ENCODE measurements at regions not wholly inside any gene's neighbourhood (a gene's known extent, or its start where the extent isn't known, plus 50 kb on each side); places are given as distances from the start of the nearest gene placed in this dataset.
A peak's percentile ranks its signal among the peaks of the same experiment; 100 is the strongest.
"Not testable (repeated sequence)": the region's sequence is repeated elsewhere in the genome, so short reads cannot be mapped to it uniquely, and the experiment has no call there.

DNA sequence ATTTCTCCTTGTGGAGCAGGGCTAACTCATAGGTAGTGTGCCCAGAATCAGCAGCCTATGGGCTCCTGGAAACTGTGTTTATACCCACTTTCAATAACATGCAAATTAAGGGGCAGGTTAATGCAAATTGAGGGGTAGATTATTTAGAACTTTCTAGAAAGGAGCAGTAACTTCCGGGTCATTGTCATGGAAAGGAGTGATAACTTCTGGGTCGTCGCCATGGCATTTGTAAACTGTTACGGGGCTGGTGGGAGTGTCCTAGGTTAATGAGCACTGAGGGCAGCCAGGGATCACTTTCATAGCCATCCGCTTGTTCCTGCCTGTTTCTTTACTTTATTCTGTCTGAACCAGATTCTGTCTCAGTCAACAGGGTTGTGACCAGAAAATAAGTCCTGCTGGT lies 143.3 kb upstream of the RFLNA start:
- Mint-ChIP-seq H3K27me3 (peaks cover 3% of the 10 kb centered on the region), H3K9me3 (ENCODE audit: low read depth) (no peaks in the 10 kb centered on the region), H3K4me1 (no peaks in the 10 kb centered on the region), H3K36me3 (ENCODE audit: low read depth) (no peaks in the 10 kb centered on the region), H3K27ac (no peak overlapping the region), H3K4me3 (no peak overlapping the region)
- POLR2A ChIA-PET: no interaction called here
- CTCF ChIA-PET: no interaction called here
- intact Hi-C loops (cut with DNase I, micrococcal nuclease): no loop called here
- no peak for DNase-seq
- no peak for ATAC-seq

DNA sequence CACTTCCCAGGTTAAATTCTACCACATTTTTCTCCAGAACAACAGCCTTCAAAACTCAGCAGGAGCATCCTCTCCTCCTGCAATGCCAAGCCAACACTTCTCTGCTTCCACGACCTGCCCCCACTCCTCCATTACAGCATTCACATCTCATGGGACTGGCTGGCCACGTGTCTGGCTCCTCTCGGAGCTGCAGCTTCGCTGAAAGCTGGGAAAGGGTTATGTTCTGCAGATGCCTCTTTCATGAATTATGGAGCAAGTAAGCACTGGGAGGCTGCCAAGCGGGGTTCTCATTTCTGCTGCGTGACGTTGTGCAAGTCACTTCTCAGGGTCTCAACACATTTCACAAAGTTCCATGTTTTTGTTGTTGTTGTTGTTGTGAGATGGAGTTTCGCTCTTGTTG lies 142.2 kb upstream of the RFLNA start:
- H3K36me3 Mint-ChIP-seq (ENCODE audit: low read depth): no peaks in the 10 kb centered on the region
- H3K27me3 Mint-ChIP-seq: peaks cover 5% of the 10 kb centered on the region
- H3K9me3 Mint-ChIP-seq (ENCODE audit: low read depth): no peaks in the 10 kb centered on the region
- CTCF ChIA-PET: no interaction called here
- no peak overlapping the region for H3K27ac Mint-ChIP-seq
- intact Hi-C loops (cut with DNase I, micrococcal nuclease): no loop called here
- POLR2A ChIA-PET: no interaction called here
- no peaks in the 10 kb centered on the region for H3K4me1 Mint-ChIP-seq
- no peak overlapping the region for H3K4me3 Mint-ChIP-seq
- no peak for ATAC-seq
- no peak for DNase-seq

DNA sequence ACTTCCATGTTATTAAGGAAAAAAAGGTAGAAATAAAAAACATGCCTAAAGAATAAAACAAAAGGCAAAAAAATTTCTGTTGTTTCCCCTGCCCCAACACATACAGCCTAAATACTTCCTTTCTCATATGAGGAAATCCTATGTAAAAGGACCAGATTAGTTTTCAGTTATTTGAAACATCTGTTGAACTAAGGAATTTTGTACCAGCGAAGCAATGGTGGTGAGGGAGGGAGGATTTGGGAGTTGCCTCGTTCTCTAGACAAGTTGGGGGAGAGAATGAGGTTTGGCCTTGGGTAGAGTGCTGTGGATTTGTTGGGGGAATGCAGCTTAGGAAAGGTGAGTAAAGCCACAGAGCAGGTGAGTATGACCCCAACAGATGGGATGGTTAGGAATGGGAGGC lies 141.5 kb upstream of the RFLNA start:
- ATAC-seq: no peak
- Mint-ChIP-seq H3K4me3 (no peak overlapping the region), H3K36me3 (ENCODE audit: low read depth) (no peaks in the 10 kb centered on the region), H3K4me1 (no peaks in the 10 kb centered on the region), H3K27me3 (peaks cover 5% of the 10 kb centered on the region), H3K9me3 (ENCODE audit: low read depth) (no peaks in the 10 kb centered on the region), H3K27ac (no peak overlapping the region)
- intact Hi-C loops (cut with DNase I, micrococcal nuclease): no loop called here
- POLR2A ChIA-PET: no interaction called here
- CTCF ChIA-PET: no interaction called here
- no peak for DNase-seq

DNA sequence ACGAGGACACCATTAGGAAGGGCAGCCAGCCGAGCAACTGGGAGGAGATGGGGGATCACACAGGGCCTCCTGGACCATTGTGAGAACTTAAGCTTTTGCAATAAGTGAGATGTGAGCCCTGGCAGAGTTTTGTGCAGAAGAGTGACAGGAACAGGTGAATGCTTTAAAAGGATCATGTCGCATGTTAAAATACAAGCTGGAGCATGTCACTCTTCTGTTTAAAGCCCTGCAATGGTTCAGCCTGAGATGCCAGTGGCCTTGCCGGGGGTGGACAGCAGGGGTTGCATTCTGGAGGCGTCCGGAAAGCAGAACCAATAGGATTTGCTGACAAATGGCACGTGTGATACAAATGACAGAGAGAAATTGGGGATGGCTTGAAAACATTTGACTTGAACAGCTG lies 137.5 kb upstream of the RFLNA start:
- Mint-ChIP-seq H3K4me3 (no peak overlapping the region), H3K36me3 (ENCODE audit: low read depth) (no peaks in the 10 kb centered on the region), H3K9me3 (ENCODE audit: low read depth) (no peaks in the 10 kb centered on the region), H3K4me1 (no peaks in the 10 kb centered on the region), H3K27me3 (peaks cover 5% of the 10 kb centered on the region), H3K27ac (no peak overlapping the region)
- no peak for DNase-seq
- intact Hi-C loops (cut with DNase I, micrococcal nuclease): no loop called here
- ChIA-PET CTCF (no interaction called here), POLR2A (no interaction called here)
- no peak for ATAC-seq

DNA sequence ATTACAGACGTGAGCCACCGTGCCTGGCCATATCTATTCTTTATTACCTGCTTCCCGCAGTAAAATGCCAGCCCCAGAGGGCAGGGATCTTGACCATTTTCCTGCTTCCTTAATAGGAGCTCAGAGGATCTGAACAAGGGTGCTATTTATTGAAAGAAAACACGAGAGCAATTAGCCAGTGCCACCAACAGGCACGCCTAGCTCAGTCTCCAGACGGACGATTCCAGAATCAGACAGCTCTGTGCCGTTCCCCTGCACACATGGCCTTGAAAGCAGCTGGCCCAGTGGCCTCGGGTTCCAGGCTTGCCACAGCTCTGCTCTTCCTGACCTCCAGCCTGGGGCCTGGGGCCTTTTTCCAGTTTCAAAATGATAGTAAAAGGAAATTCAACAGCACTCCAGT lies 135.2 kb upstream of the RFLNA start:
- Mint-ChIP-seq H3K27me3 (peaks cover 2% of the 10 kb centered on the region), H3K36me3 (ENCODE audit: low read depth) (no peaks in the 10 kb centered on the region), H3K4me3 (no peak overlapping the region), H3K27ac (no peak overlapping the region), H3K9me3 (ENCODE audit: low read depth) (no peaks in the 10 kb centered on the region), H3K4me1 (no peaks in the 10 kb centered on the region)
- ATAC-seq (no peak), DNase-seq (no peak)
- POLR2A ChIA-PET: no interaction called here
- CTCF ChIA-PET: no interaction called here
- intact Hi-C loops (cut with DNase I, micrococcal nuclease): no loop called here

DNA sequence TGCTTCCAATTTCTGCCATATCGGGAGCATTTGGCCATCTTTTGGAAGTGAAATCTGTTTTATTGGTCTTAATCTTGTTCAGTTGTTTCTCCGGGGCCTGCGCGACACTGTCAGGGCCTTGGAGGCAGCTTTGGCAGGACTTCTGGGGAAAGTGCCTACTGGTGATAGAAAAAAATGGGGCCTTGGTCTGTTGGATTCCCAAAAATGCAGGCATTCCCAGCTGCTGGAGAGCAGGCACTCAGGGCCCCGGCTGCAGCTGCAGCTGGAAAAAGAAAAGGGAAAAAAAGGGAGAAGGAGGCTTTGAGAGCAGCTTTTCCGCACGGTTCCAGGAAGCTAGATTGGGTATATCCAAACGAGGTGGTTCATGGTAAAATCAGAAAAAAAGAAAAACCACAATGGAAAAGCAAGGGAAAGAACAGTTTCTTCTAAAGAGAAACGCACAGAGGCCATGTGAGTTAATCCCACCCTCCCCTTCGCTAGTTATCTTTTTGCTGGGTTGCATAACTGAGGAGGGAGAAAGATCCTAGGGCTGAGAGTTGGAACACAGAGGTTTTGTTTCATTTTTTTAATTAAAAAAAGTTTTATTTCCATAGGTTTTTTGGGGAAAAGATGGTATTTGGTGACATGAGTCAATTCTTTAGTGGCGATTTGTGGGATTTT lies 134.7 kb upstream of the RFLNA start:
- Mint-ChIP-seq H3K36me3 (ENCODE audit: low read depth) (no peaks in the 10 kb centered on the region), H3K4me1 (no peaks in the 10 kb centered on the region), H3K9me3 (ENCODE audit: low read depth) (no peaks in the 10 kb centered on the region), H3K27ac (no peak overlapping the region), H3K27me3 (peaks cover 2% of the 10 kb centered on the region), H3K4me3 (no peak overlapping the region)
- ChIA-PET POLR2A (no interaction called here), CTCF (no interaction called here)
- ATAC-seq (no peak), DNase-seq (no peak)
- intact Hi-C loops (cut with DNase I, micrococcal nuclease): no loop called here

DNA sequence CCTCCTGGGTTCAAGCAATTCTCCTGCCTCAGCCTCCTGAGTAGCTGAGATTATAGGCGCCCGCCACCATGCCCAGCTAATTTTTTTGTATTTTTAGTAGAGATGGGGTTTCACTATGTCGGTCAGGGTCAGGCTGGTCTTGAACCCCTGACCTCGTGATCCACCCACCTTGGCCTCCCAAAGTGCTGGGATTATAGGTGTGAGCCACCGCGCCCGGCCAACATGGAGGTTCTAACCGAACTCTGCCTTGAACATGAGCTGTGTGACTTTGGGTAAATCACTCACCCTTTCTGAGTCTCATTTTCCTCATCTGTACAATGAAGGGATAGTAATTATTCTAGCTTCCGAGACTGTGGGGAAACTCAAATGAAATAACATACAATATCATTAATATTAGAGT lies 133.5 kb upstream of the RFLNA start:
- intact Hi-C loops (cut with DNase I, micrococcal nuclease); H3K27me3 Mint-ChIP-seq; H3K4me1 Mint-ChIP-seq; DNase-seq; ATAC-seq; POLR2A ChIA-PET; H3K36me3 Mint-ChIP-seq (ENCODE audit: low read depth); H3K4me3 Mint-ChIP-seq; H3K27ac Mint-ChIP-seq; H3K9me3 Mint-ChIP-seq (ENCODE audit: low read depth): not testable (repeated sequence)
- CTCF ChIA-PET: interaction anchor here (0.9 to 1.0 kb wide), 2 partner anchors 23 to 96 kb away, joined by 3 to 4 read pairs; no protein-coding TSS in a partner anchor

DNA sequence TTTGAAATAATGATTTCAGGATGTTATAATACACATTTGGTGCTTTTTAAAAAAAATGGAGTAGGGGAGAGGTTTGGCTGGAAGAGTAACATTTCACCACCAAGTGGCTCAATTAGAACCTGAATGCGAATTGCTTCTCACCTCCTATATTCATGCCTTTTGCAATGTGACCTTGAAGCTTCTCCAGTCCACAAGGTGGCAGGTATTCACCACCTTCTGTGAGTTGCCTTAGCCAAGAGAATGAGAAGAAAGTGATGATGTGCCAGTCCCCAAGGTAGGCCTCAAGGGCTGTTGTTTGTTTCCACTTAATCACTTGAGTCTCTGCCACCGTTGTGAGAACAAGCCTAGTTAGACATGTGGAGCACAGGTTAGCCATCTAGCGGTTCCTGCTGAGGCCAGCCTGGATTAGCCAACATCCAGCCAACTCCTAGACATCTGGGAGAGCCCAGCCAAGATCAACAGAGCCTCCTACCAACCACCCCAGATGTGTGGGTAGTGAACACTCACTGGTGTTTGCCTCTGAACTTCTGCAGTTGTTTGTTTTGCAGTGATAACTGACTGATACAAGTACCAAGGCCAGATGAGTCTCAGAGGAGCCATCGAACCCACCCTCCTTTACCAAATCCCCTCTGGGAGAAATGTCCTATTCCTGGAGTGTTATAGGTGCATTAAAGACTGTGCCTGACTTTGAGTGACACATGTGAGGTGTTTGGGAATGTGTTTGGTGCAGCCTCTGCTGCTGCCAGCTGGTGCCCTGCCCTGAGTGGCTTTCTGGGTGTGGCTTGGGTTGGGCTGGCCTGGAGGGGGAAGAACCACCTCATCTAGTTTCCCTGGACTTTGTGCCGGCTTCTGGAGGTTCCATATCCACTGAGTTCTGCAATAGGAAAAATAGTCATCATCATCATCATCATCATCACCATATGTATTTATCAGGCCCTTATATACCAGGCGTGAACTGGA lies 132.5 kb upstream of the RFLNA start:
- Mint-ChIP-seq H3K4me3 (no peak overlapping the region), H3K27ac (no peak overlapping the region), H3K36me3 (ENCODE audit: low read depth) (no peaks in the 10 kb centered on the region), H3K27me3 (no peaks in the 10 kb centered on the region), H3K9me3 (ENCODE audit: low read depth) (no peaks in the 10 kb centered on the region), H3K4me1 (no peaks in the 10 kb centered on the region)
- ChIA-PET CTCF (interaction anchor here (1.0 kb wide), 1 partner anchor 24 kb away, joined by 4 read pairs; no protein-coding TSS in a partner anchor), POLR2A (no interaction called here)
- DNase-seq (peak; percentile 26), ATAC-seq (no peak)
- intact Hi-C loops (cut with DNase I, micrococcal nuclease): loop anchor here in 1 of 2 experiments (1.0 to 2.0 kb wide), 2 partner anchors 159 to 604 kb away; no protein-coding TSS in a partner anchor

DNA sequence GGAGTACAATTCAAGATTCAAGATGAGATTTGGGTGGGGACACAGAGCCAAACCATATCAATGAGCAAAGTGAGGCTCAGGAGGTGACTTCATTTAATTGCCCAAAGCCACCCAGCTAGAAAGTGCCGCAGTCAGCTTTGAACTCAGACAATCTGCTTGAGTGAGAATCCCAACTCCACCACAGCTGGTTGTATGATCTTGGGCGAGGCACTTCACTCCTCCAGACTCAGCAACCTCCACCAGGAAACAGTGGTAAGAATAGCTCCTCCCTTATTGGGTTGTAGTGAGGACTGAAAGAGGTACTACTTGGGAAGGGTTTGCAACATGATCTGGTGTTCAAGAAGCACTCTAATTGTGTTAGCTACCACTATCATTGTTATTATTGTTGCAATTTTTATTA lies 129.2 kb upstream of the RFLNA start:
- Mint-ChIP-seq H3K27ac (no peak overlapping the region), H3K9me3 (ENCODE audit: low read depth) (peaks cover 2% of the 10 kb centered on the region), H3K4me3 (no peak overlapping the region), H3K4me1 (no peaks in the 10 kb centered on the region), H3K36me3 (ENCODE audit: low read depth) (no peaks in the 10 kb centered on the region), H3K27me3 (peaks cover 2% of the 10 kb centered on the region)
- CTCF ChIA-PET: interaction anchor here (0.7 kb wide), 1 partner anchor 507 kb away, joined by 3 read pairs; no protein-coding TSS in a partner anchor
- POLR2A ChIA-PET: no interaction called here
- no peak for DNase-seq
- intact Hi-C loops (cut with DNase I, micrococcal nuclease): no loop called here
- no peak for ATAC-seq

DNA sequence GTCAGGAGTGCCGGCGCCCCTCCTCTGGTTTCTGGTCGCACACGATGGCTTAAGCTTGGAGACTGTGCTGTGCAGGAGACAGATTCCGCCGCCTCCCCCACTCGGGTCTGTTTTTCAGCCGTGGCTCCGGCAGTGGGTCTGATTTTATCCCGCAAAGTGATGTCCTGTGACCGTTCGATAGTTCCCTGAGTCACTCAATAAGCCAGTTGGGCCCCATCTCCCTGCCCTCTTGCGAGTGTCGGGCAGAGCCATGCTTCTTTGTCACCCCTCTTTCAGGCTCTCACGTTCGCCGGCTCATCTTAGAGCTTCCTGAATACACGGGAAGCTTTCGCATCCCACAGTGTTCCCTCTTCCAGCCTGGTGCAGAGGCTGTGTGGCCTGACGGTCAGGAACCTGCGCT lies 127.8 kb upstream of the RFLNA start:
- intact Hi-C loops (cut with DNase I, micrococcal nuclease): no loop called here
- no peak for DNase-seq
- Mint-ChIP-seq H3K36me3 (ENCODE audit: low read depth) (no peaks in the 10 kb centered on the region), H3K4me3 (no peak overlapping the region), H3K4me1 (no peaks in the 10 kb centered on the region), H3K27me3 (peaks cover 2% of the 10 kb centered on the region), H3K27ac (no peak overlapping the region), H3K9me3 (ENCODE audit: low read depth) (peaks cover 2% of the 10 kb centered on the region)
- ATAC-seq: no peak
- ChIA-PET CTCF (interaction anchor here (1.0 kb wide), 1 partner anchor 600 kb away, joined by 4 read pairs; no protein-coding TSS in a partner anchor), POLR2A (no interaction called here)

DNA sequence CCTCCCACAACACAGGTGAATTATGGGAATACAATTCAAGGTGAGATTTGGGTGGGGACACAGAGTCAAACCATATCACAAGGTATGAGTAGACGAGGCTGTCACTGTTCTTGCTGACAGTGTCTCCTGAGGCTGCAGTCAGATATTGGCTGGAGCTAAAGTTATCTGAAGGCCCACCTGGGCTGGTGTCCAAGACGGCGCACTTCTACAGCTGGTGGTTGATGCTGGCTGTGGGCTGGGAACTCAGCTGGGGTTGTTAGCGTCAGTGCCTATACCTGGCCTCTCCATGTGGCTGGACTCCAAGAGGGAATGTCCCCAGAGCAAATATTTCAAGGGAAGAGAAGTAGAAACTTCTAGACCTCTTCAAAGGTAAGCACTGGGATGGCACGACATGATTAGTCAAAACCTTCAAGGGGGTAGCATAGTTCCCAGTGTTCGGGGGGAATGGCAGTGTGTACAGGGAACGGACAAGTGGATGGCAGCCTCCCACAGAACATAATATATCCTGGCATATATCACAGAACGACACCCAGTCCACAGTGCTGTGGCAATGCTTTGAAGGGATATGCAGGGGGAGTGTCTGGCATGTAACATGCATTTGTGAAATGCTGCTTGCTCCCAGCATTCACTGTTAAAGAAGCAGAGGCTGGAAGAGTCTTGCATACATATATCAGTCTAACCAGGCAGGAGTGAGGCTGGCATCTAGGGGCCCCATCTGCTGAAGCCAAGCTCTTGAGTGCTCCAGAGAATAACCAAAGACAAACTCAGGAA lies 126.7 kb upstream of the RFLNA start:
- no peak overlapping the region for H3K4me3 Mint-ChIP-seq
- ChIA-PET POLR2A (no interaction called here), CTCF (interaction anchor here (0.6 kb wide), 1 partner anchor 1553 kb away, joined by 3 read pairs; no protein-coding TSS in a partner anchor)
- peaks cover 7% of the 10 kb centered on the region for H3K27me3 Mint-ChIP-seq
- no peaks in the 10 kb centered on the region for H3K36me3 Mint-ChIP-seq (ENCODE audit: low read depth)
- ATAC-seq (no peak), DNase-seq (no peak)
- no peaks in the 10 kb centered on the region for H3K4me1 Mint-ChIP-seq
- peaks cover 2% of the 10 kb centered on the region for H3K9me3 Mint-ChIP-seq (ENCODE audit: low read depth)
- intact Hi-C loops (cut with DNase I, micrococcal nuclease): no loop called here
- H3K27ac Mint-ChIP-seq: no peak overlapping the region
